A549 (cell line): ENCODE measurements at regions not wholly inside any gene's neighbourhood (a gene's known extent, or its start where the extent isn't known, plus 50 kb on each side); places are given as distances from the start of the nearest gene placed in this dataset.

ENCODE experiments used
- CTCF ChIP-seq: fragments of >200 bp; sonication (Bioruptor Twin); formaldehyde crosslinking; IDR thresholded peaks from 3 replicates; pipeline ENCODE4 v1.5.1; 2016
- NR3C1 ChIP-seq: fragments of >200 bp; sonication (Bioruptor Twin); formaldehyde crosslinking; IDR thresholded peaks from 3 replicates; pipeline ENCODE4 v1.6.1; 2017
- POLR2A ChIP-seq: IDR thresholded peaks from 2 replicates; pipeline ENCODE4 v1.6.1; 2012; ENCODE audit warnings: mild to moderate bottlenecking, low read length
- RAD21 ChIP-seq, 2 experiments: fragments of >200 bp in 1 of 2; sonication (Bioruptor Twin) in 1 of 2; formaldehyde crosslinking in 1 of 2; IDR thresholded peaks in 1 of 2; conservative IDR thresholded peaks in 1 of 2; 2 replicates in 1 of 2; 3 replicates in 1 of 2; pipeline ENCODE4 v1.6.1; 2012 to 2018; ENCODE audit warnings: inconsistent platforms in 1 of 2

DNA sequence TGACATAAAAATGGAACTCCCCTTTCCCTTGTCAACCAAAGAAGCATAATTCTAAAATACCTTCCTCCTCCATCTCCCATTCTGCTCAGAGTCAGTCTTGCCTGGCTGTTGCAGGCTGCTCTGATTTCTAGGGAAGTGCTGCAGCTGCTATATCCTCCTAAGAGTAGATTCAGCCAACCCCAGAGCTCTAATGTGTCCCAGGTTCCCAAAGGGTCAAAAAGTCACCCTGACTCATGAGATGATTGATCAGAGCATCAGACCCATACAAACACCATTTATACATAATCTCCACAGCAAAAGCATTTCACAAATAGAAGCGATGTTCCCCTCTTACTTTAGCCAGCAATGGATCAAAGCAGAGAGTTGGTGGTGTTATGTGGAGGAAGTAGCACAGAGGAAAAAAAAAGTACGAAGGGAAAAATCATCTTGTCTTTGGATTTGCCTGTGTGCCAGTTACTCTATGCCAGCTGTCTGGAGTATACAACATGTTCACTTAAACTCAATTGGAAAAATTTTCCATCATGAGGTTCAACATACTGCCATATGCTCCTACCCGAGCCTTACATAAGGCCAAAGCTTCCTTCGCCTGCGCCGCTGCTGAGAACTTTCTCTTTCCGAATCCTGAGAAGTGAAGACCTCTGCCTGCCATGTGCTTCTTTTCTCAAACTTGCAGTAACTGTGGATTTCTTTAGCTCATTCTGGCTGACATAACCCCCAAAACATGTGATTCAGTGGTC lies 258.0 kb downstream of the TLE4 start:
- TF ChIP-seq NR3C1 (no peak), CTCF (no peak), RAD21 (conservative IDR thresholded peaks at IDR 0.05 in 1 of 2, IDR thresholded peaks at IDR 0.05 in 1 of 2) (no peak), POLR2A (no peak)
